NCI-H2196 (cell line): ENCODE measurements at regions not wholly inside any gene's neighbourhood (a gene's known extent, or its start where the extent isn't known, plus 50 kb on each side); places are given as distances from the start of the nearest gene placed in this dataset.
"Not testable (repeated sequence)": the region's sequence is repeated elsewhere in the genome, so short reads cannot be mapped to it uniquely, and the experiment has no call there.

Experiments
- DNase-seq: peaks from one replicate; lab custom pipeline; 2025; ENCODE audit not compliant: unreplicated experiment; lab: John Stamatoyannopoulos, UW

- no peak for DNase-seq
Observed at GRCh38 chr13:50612717-50613116, 230.8 kb downstream of the DLEU7 start.

GRCh38 chr13:50613356-50613831 is 230.1 kb downstream of the DLEU7 start:
- no peak for DNase-seq

- no peak for DNase-seq
Observed at GRCh38 chr13:50615234-50615633, 228.3 kb downstream of the DLEU7 start.

- no peak for DNase-seq
Observed at GRCh38 chr13:50616101-50616500, 227.4 kb downstream of the DLEU7 start.

GRCh38 chr13:50617134-50617721 is 226.3 kb downstream of the DLEU7 start:
- DNase-seq: no peak

GRCh38 chr13:50618206-50618605 is 225.3 kb downstream of the DLEU7 start:
- no peak for DNase-seq

- no peak for DNase-seq
Observed at GRCh38 chr13:50626101-50626547, 217.4 kb downstream of the DLEU7 start.

- no peak for DNase-seq
Observed at GRCh38 chr13:50627111-50627510, 216.4 kb downstream of the DLEU7 start.

- DNase-seq: not testable (repeated sequence)
Observed at GRCh38 chr13:50628512-50628911, 215.0 kb downstream of the DLEU7 start.

GRCh38 chr13:50629497-50629896 is 214.0 kb downstream of the DLEU7 start:
- no peak for DNase-seq

GRCh38 chr13:50629966-50630365 is 213.5 kb downstream of the DLEU7 start:
- DNase-seq: no peak

GRCh38 chr13:50631041-50631440 is 212.5 kb downstream of the DLEU7 start:
- no peak for DNase-seq

GRCh38 chr13:50634339-50634738 is 209.2 kb downstream of the DLEU7 start:
- no peak for DNase-seq

- no peak for DNase-seq
Observed at GRCh38 chr13:50635504-50635903, 208.0 kb downstream of the DLEU7 start.

GRCh38 chr13:50636007-50636704 is 207.3 kb downstream of the DLEU7 start:
- peak; percentile 0 for DNase-seq

GRCh38 chr13:50643060-50643459 is 200.4 kb downstream of the DLEU7 start:
- DNase-seq: no peak

- no peak for DNase-seq
Observed at GRCh38 chr13:50644081-50644871, 199.2 kb downstream of the DLEU7 start.

GRCh38 chr13:50645092-50645491 is 198.4 kb downstream of the DLEU7 start:
- no peak for DNase-seq

GRCh38 chr13:50646070-50646469 is 197.4 kb downstream of the DLEU7 start:
- DNase-seq: no peak

GRCh38 chr13:50649211-50649610 is 194.3 kb downstream of the DLEU7 start:
- no peak for DNase-seq

- DNase-seq: peak; percentile 13
Observed at GRCh38 chr13:50650592-50651504, 192.6 kb downstream of the DLEU7 start.
